NCI-H345 (cell line): ENCODE measurements at regions not wholly inside any gene's neighbourhood (a gene's known extent, or its start where the extent isn't known, plus 50 kb on each side); places are given as distances from the start of the nearest gene placed in this dataset.

ENCODE experiments used
- DNase-seq: peaks from one replicate; lab custom pipeline; 2025; lab: John Stamatoyannopoulos, UW

GRCh38 chr2:66691031-66691965 lies 256.4 kb downstream of the MEIS1 start:
- no peak for DNase-seq

- DNase-seq, result no peak
Observed at GRCh38 chr2:66692521-66693054, 257.7 kb downstream of the MEIS1 start.

GRCh38 chr2:66693076-66693965 lies 258.4 kb downstream of the MEIS1 start:
- no peak for DNase-seq

- no peak for DNase-seq
Observed at GRCh38 chr2:66694087-66694860, 259.3 kb downstream of the MEIS1 start.

- DNase-seq, result no peak
Observed at GRCh38 chr2:66695226-66695735, 260.4 kb downstream of the MEIS1 start.

- DNase-seq, result peak; percentile 33
Observed at GRCh38 chr2:66696374-66696773, 261.4 kb downstream of the MEIS1 start.

GRCh38 chr2:66696886-66697285 lies 262.0 kb downstream of the MEIS1 start:
- no peak for DNase-seq

GRCh38 chr2:66697366-66697765 lies 262.4 kb downstream of the MEIS1 start:
- DNase-seq, result no peak

- no peak for DNase-seq
Observed at GRCh38 chr2:66698091-66698490, 263.2 kb downstream of the MEIS1 start.

- DNase-seq, result no peak
Observed at GRCh38 chr2:66698576-66699239, 263.8 kb downstream of the MEIS1 start.

GRCh38 chr2:66699416-66699792 lies 264.5 kb downstream of the MEIS1 start:
- DNase-seq, result no peak

GRCh38 chr2:66699793-66700676 lies 265.1 kb downstream of the MEIS1 start:
- DNase-seq, result peak; percentile 23

- DNase-seq, result no peak
Observed at GRCh38 chr2:66700677-66701066, 265.7 kb downstream of the MEIS1 start.

GRCh38 chr2:66701251-66701650 lies 266.3 kb downstream of the MEIS1 start:
- no peak for DNase-seq

GRCh38 chr2:66701656-66702055 lies 266.7 kb downstream of the MEIS1 start:
- no peak for DNase-seq

- DNase-seq, result no peak
Observed at GRCh38 chr2:66702301-66702700, 267.4 kb downstream of the MEIS1 start.

GRCh38 chr2:66704786-66705185 lies 269.9 kb downstream of the MEIS1 start:
- no peak for DNase-seq

- no peak for DNase-seq
Observed at GRCh38 chr2:66714610-66715009, 279.7 kb downstream of the MEIS1 start.

GRCh38 chr2:66717218-66717905 lies 282.4 kb downstream of the MEIS1 start:
- DNase-seq, result no peak
